ENCODE measurements at regions not wholly inside any gene's neighbourhood (a gene's known extent, or its start where the extent isn't known, plus 50 kb on each side); places are given as distances from the start of the nearest gene placed in this dataset.

DNA sequence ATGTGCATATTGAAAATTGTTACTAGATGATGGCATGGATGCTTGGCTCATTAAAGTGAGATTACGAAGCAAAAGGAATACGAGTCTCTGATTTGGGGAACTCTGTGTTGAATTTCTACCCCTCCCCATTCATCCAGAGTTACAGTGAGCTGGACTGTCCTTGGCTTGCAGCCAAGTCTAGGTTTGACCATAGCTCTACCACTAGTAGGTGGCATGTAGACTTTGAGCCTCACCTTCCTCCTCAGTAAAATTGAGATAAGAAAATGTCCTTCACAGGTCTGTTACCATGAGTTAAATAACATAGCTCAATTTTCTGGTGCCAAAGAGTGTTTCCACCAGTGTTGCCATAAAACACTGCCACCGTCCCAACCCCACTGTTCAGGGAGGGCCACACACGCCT, 727.6 kb upstream of the ID2 start:
- no peak for TF ChIP-seq POLR2A (IDR thresholded peaks at IDR 0.05)
- TF ChIP-seq, protein P1, sequence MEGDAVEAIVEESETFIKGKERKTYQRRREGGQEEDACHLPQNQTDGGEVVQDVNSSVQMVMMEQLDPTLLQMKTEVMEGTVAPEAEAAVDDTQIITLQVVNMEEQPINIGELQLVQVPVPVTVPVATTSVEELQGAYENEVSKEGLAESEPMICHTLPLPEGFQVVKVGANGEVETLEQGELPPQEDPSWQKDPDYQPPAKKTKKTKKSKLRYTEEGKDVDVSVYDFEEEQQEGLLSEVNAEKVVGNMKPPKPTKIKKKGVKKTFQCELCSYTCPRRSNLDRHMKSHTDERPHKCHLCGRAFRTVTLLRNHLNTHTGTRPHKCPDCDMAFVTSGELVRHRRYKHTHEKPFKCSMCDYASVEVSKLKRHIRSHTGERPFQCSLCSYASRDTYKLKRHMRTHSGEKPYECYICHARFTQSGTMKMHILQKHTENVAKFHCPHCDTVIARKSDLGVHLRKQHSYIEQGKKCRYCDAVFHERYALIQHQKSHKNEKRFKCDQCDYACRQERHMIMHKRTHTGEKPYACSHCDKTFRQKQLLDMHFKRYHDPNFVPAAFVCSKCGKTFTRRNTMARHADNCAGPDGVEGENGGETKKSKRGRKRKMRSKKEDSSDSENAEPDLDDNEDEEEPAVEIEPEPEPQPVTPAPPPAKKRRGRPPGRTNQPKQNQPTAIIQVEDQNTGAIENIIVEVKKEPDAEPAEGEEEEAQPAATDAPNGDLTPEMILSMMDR (IDR thresholded peaks at IDR 0.05), result no peak
- Histone ChIP-seq H3K27me3 (no peaks in the 10 kb centered on the region), H3K4me3 (no peak overlapping the region), H3K9me3 (replicated peaks in 1 of 3) (no peaks in the 10 kb centered on the region), H3K27ac (no peak overlapping the region), H3K4me1 (replicated peaks in 1 of 2) (no peaks in the 10 kb centered on the region), H3K36me3 (replicated peaks in 1 of 2) (no peaks in the 10 kb centered on the region)
- DNase-seq, result no peak
- intact Hi-C loops (cut with DNase I), result no loop called here
- WGBS, 4 donors, result 67 to 81% (median 73%) methylated on average over 4 of the region's 4 CpGs

DNA sequence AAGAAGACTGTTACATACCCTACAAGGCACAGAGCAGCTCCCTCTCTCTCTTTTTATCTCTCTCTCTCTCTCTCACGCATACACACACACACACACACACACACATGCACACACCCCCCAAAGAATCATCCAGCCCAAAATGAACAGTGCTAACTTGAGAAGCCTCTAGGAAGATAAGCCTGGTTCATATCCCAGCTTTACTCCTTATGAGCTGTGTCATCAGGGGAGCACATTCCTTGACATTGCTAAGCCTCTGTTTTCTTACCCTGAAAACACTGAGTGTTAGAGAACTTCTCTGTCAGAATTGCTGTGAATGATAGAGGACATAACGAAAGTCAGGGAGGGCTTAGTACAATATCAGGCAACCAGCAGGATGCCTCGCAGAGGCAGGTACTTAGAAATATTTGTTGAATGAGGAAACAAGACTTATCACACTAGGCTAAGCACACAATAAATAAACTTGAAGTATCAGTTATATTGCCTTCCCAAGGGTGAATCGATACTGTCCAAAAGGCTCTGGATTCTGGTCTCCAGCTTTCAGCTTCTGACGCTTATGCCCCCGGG, 725.6 kb upstream of the ID2 start:
- WGBS, 4 donors, result 85 to 94% (median 94%) methylated on average over 6 of the region's 6 CpGs
- no peak for TF ChIP-seq POLR2A (IDR thresholded peaks at IDR 0.05)
- TF ChIP-seq, protein P1 (IDR thresholded peaks at IDR 0.05), result no peak
- Histone ChIP-seq H3K4me3 (no peak overlapping the region), H3K27ac (no peak overlapping the region), H3K4me1 (replicated peaks in 1 of 2) (no peaks in the 10 kb centered on the region), H3K27me3 (no peaks in the 10 kb centered on the region), H3K36me3 (replicated peaks in 1 of 2) (no peaks in the 10 kb centered on the region), H3K9me3 (replicated peaks in 1 of 3) (no peaks in the 10 kb centered on the region)
- intact Hi-C loops (cut with DNase I), result no loop called here
- no peak for DNase-seq

GRCh38 chr2:7961550-7961949, 720.3 kb upstream of the ID2 start:
- H3K9me3 ChIP-seq (replicated peaks in 1 of 3), result no peaks in the 10 kb centered on the region
- no peaks in the 10 kb centered on the region for H3K36me3 ChIP-seq (replicated peaks in 1 of 2)
- no peak overlapping the region for H3K27ac ChIP-seq
- no peaks in the 10 kb centered on the region for H3K27me3 ChIP-seq
- no peaks in the 10 kb centered on the region for H3K4me1 ChIP-seq (replicated peaks in 1 of 2)
- H3K4me3 ChIP-seq, result no peak overlapping the region
- TF ChIP-seq, protein P1 (IDR thresholded peaks at IDR 0.05), result no peak
- TF ChIP-seq POLR2A (IDR thresholded peaks at IDR 0.05), result no peak
- intact Hi-C loops (cut with DNase I), result no loop called here
- WGBS, 4 donors, result 51 to 98% (median 84%) methylated on average over 2 of the region's 2 CpGs
- no peak for DNase-seq

GRCh38 chr2:7962161-7962560, 719.7 kb upstream of the ID2 start:
- intact Hi-C loops (cut with DNase I), result no loop called here
- Histone ChIP-seq H3K36me3 (replicated peaks in 1 of 2) (no peaks in the 10 kb centered on the region), H3K27ac (no peak overlapping the region), H3K9me3 (replicated peaks in 1 of 3) (no peaks in the 10 kb centered on the region), H3K4me3 (no peak overlapping the region), H3K27me3 (no peaks in the 10 kb centered on the region), H3K4me1 (replicated peaks in 1 of 2) (no peaks in the 10 kb centered on the region)
- TF ChIP-seq, protein P1 (IDR thresholded peaks at IDR 0.05), result no peak
- TF ChIP-seq POLR2A (IDR thresholded peaks at IDR 0.05), result no peak
- WGBS, 4 donors, result 88 to 96% (median 92%) methylated on average over 3 of the region's 3 CpGs
- no peak for DNase-seq

Measured in adrenal gland (tissue), 9 donors.